ENCODE measurements at regions not wholly inside any gene's neighbourhood (a gene's known extent, or its start where the extent isn't known, plus 50 kb on each side); places are given as distances from the start of the nearest gene placed in this dataset.
"Not testable (repeated sequence)": the region's sequence is repeated elsewhere in the genome, so short reads cannot be mapped to it uniquely, and the experiment has no call there.

DNA sequence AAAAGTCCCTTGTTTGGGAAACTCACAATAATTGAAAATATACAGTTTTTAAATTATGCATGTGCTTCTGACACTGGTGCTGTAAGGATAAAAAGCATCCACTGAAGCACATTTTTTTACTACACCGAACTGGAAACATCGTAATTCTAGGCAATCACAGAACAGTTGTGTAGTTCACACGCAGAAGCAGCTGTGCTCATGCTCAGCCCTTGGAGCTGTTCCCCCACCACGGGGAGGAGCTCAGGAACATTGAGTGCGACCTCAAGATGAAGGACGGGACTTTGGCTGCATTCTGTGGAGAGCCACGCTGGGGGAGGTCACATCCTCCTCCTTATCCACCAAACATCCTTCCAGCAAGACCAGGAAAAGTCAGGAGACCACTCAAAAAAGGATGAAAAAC, 466.3 kb upstream of the CDH4 start:
- no peak for DNase-seq

DNA sequence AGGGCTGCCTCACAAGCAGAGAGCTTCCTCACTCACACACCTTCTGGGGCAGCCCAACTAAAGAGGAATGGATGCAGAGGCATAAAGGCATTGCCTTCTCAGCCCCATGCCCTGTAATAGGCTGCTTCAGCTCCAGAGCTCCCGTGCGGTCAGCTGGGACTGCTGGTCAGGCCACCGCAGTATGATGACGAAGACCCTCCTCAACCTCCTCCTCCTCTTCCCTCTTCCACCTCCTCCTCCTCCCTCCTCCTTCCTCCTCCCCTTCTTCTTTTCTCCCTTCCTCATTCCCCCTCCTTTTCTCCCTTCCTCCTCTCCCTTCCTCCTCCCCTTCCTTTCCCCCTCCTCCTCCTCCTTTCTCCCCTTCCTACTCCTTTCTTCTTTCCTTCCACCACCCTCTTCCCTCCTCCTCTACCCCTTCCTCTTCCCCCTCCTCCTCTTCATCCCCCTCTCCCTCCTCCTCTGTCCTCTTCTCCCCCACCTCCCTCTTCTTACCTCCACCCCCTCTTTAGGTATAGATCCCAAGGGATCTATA, 465.3 kb upstream of the CDH4 start:
- no peak for DNase-seq

DNA sequence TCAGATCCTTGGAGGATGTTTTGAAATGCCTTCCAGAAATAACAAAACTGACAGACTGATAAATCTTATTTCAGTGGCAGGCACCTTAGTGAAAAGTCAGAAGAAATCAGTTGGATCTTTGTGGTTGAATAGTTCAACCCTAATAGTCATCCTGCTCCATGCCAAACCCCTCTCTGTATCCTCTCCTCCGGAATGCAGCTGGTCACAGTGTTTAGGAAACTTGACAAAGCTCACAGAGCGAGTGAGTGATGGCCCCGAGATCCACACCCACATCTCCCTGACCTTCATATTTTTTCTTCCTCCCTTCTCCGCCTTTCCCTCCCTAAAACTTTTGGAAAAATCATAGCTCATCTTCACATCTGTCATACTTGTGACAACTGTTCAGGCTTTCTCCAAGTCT, 464.8 kb upstream of the CDH4 start:
- DNase-seq: no peak

- DNase-seq: no peak
Observed at GRCh38 chr20:60788070-60788469, 464.0 kb upstream of the CDH4 start.

- no peak for DNase-seq
Observed at GRCh38 chr20:60789399-60789798, 462.7 kb upstream of the CDH4 start.

- not testable (repeated sequence) for DNase-seq
Observed at GRCh38 chr20:60790339-60790738, 461.7 kb upstream of the CDH4 start.

DNA sequence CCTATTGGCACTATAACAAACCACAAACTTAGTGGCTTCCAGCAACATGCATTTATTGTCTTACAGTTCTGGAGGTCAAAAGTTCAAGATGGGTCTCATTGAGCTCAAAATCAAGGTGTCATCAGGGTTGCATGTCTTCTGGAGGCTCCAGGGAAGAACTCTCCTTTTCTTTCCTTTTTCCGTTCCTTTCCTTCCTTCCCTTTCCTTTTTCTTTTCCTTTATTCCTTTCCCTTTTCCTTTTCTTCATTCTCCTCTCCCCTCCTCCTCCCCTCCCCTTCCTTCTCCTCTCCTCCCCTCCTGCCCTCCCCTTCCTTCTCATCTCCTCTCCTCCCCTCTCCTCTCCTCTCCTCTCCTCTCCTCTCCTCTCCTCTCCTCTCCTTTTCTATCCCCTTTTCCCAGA, 460.2 kb upstream of the CDH4 start:
- no peak for DNase-seq

DNA sequence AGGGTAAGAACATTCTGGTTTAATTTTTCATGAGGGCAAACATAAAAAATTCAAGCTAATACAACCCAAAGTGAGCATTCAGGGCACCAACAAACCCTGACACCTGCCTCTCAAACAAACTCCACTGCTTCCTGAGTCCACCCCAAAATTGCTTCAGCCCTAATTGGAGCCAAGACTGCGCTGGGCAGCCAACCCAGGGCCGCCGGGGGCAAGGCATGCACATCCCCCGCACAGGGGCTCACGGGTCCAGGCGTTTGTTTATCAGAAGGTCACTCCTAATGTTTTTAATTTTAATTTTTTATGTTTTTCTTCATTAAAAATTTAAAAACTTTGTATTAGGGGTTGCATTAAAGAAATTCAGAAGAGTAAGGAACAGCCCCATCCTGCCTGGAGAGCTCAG, 459.1 kb upstream of the CDH4 start:
- DNase-seq: no peak

- DNase-seq: no peak
Observed at GRCh38 chr20:60794674-60795073, 457.4 kb upstream of the CDH4 start.

- no peak for DNase-seq
Observed at GRCh38 chr20:60795651-60796050, 456.4 kb upstream of the CDH4 start.

- no peak for DNase-seq
Observed at GRCh38 chr20:60800185-60800584, 451.9 kb upstream of the CDH4 start.

DNA sequence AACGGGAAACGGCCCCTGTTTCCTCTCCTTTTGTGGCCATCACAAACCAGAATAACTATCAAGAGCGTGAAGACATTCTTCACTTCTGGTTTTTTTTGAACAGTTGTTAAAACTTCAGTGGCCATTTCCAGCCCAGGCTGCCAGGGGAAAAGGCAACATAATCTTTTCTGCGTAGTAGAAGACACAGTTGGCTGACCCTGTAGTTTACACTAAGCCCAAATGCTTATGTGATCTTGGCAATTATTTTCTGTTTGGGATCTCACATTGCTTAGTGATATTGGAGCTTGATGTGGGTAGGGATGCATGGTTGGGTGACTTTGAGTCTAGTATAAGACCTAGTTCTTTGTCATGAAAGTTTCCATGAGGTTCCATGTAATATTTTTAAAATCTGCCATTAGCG, 449.4 kb upstream of the CDH4 start:
- no peak for DNase-seq

DNA sequence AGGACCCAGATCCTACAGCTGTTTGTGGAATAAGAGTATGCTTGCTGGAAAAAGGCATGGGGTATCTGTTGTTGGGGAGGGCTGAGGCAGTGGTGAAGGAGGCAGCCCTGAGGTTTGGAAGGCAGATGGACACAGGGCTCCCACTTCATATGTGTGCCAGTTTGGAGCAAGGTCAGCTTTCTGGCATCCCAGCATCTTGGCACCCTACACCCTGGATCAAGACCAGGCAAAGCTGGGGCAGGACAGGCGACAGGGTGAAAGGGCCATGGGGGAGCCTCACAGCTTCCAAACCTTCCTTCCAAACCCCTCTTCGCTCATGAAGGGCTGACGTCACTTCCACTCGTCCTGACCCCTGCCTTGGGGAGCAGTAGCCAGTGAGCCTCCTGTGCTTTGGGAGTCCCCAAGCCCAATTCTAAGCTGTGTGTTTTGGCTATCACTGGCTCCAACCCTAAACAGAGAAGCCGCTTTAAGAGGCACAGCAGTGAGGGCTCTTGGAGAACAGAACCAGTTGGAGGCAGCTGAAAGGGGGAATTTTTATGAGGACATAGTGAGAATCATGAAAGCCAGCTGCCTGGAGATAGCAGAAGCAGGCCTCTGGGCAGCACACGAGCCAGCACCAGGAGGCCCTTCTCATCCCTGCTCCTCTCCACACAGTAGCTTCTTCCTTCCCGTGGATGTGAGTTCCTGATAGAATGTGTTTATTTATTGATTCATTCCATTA, 448.6 kb upstream of the CDH4 start:
- no peak for DNase-seq

- DNase-seq: no peak
Observed at GRCh38 chr20:60804240-60804917, 447.7 kb upstream of the CDH4 start.

- DNase-seq: no peak
Observed at GRCh38 chr20:60804918-60805630, 447.0 kb upstream of the CDH4 start.

DNA sequence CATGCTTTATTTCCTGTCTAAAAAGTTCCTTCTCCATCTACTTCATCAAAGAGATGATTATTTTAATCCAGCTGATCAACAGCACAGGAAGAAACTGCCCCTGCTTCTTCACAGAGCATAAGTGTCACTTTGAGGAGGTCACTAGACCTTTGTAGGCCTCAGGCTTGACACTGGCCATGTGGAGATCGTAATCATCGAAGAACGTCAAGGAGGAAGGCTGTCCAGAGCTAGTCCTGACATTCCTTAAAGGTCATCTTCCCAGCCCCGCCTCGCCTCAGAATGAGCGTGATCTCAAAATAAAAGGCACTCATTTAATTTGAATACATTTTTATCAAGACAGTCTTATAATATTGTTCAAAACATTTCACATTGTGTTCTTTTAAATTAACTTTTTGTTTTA, 445.7 kb upstream of the CDH4 start:
- DNase-seq: no peak

- DNase-seq: no peak
Observed at GRCh38 chr20:60806824-60807223, 445.2 kb upstream of the CDH4 start.

DNA sequence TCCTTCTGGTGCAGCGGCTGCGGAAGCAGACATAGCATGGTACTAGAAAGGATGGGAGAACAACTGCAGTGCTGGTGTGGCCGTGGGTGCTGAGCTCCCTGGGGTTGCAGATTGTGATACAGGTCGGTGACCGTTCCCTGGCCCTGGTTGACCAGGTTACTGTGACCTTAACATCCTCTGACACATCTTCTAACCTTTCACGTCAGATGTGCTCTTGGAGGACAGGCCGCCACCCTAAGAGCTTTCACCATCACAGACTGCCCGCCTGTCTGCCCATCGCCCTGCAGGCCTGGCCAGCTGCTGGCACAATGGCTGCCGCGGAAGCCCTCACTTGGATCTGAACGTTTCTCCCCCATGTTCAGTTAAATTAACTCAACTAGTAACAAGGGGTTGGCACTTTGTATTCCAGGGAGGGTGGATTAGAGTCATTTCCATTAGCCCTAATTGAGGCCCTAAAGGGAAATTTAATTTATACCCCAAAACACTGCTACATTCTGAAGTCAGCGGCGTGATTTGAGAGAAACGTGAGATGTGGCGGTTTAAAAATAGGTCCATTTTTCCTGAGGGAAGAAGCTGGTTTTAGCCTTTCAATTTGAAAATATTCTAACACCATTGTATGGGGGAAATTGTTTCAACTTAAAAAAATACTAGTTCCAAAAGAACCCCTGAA, 443.9 kb upstream of the CDH4 start:
- no peak for DNase-seq

DNA sequence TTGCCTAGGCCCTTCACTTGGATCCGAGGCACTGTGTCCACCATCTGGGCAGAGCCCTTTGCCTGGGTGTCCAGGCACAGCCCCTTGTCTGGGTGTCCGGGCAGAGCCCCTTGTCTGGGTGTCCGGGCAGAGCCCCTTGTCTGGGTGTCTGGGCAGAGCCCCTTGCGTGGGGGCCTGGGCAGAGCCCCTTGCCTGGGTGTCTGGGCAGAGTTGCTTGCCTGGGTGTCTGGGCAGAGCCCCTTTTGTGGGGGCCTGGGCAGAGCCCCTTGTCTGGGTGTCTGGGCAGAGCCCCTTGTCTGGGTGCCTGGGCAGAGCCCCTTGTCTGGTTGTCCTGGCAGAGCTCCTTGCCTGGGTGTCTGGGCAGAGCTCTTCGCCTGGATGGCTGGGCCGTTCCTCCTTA, 443.4 kb upstream of the CDH4 start:
- DNase-seq: no peak

DNA sequence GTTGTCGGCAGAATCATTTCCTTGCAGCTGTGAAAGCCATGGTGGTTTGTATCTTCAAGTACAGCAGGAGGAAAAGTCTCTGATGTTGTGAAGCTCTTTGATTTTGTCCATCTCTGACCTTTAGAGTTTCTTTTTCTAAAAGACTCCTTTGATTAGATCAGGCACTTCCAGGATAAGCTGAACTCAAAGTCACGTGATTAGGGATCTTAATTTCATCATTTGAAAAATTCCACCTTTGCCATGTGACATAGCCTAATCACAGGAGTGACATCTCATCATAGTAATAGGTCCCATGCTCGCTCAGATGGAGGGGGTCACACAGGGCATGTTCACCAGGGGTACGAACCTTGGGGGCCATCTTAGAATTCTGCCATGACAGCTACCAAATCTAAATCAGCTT, 441.5 kb upstream of the CDH4 start:
- DNase-seq: no peak

- DNase-seq: no peak
Observed at GRCh38 chr20:60812561-60812960, 439.5 kb upstream of the CDH4 start.

DNA sequence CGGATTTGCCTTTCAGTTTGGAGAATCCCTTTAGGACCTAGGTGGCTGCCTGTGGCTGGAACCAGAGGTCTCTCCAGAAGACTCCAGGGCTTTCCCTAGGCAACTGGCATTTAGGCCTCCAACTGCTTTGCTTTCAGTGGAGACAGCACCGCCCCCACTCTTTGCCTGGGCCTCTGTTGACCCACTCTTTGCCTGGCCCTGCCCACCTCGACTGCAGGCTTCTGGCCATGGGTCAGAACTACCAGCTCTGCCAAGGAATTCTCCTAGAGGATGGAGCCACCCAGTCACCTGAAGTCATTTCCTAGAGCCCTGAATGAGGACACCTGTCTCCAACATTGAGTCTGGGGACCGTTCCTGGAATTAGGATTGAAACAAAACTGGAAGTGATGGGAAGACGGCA, 439.0 kb upstream of the CDH4 start:
- no peak for DNase-seq

- no peak for DNase-seq
Observed at GRCh38 chr20:60815656-60816055, 436.4 kb upstream of the CDH4 start.
